ENCODE measurements at regions not wholly inside any gene's neighbourhood (a gene's known extent, or its start where the extent isn't known, plus 50 kb on each side); places are given as distances from the start of the nearest gene placed in this dataset.

DNA sequence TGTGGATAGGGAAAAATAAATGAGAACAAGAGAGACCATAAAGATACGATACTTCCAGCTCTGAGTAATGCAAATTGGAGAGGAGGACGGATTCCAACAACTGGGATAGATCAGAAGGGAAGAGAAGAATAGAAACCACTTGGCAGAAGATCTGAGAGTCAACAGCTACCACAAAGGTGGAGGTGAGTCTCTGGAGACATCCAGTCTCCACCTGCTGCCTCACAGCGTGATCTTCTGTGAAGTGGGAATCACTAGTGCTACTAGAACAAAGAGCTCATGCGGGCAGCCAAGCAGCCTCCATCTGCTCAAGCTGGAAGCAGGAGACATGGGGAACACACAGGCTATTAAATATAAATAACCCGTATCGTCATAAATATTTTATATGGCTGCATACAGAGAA lies 558.5 kb upstream of the CFAP20DC start:
- no peak overlapping the region for H3K27ac ChIP-seq (ENCODE audit: low read length)
- no peaks in the 10 kb centered on the region for H4K20me1 ChIP-seq (ENCODE audit: insufficient read depth)
- H2AFZ ChIP-seq (ENCODE audit: low read depth, low read length), result no peak overlapping the region
- peaks cover 3% of the 10 kb centered on the region for H3K9me3 ChIP-seq (ENCODE audit: low read length)
- no peaks in the 10 kb centered on the region for H3K36me3 ChIP-seq (ENCODE audit: insufficient read depth, low read length)
- H3K4me3 ChIP-seq (ENCODE audit: low read length), result no peak overlapping the region
- H3K4me2 ChIP-seq (ENCODE audit: low read length), result no peak overlapping the region
- H3K79me2 ChIP-seq (replicated peaks; ENCODE audit: insufficient read depth, low read length), result no peaks in the 10 kb centered on the region
- H3K9ac ChIP-seq (ENCODE audit: low read length), result no peak overlapping the region
- TF ChIP-seq RAD21 (conservative IDR thresholded peaks at IDR 0.05), result no peak
- TF ChIP-seq MXI1 (conservative IDR thresholded peaks at IDR 0.05; ENCODE audit: poor library complexity, severe bottlenecking), result no peak
- TF ChIP-seq, protein P1, sequence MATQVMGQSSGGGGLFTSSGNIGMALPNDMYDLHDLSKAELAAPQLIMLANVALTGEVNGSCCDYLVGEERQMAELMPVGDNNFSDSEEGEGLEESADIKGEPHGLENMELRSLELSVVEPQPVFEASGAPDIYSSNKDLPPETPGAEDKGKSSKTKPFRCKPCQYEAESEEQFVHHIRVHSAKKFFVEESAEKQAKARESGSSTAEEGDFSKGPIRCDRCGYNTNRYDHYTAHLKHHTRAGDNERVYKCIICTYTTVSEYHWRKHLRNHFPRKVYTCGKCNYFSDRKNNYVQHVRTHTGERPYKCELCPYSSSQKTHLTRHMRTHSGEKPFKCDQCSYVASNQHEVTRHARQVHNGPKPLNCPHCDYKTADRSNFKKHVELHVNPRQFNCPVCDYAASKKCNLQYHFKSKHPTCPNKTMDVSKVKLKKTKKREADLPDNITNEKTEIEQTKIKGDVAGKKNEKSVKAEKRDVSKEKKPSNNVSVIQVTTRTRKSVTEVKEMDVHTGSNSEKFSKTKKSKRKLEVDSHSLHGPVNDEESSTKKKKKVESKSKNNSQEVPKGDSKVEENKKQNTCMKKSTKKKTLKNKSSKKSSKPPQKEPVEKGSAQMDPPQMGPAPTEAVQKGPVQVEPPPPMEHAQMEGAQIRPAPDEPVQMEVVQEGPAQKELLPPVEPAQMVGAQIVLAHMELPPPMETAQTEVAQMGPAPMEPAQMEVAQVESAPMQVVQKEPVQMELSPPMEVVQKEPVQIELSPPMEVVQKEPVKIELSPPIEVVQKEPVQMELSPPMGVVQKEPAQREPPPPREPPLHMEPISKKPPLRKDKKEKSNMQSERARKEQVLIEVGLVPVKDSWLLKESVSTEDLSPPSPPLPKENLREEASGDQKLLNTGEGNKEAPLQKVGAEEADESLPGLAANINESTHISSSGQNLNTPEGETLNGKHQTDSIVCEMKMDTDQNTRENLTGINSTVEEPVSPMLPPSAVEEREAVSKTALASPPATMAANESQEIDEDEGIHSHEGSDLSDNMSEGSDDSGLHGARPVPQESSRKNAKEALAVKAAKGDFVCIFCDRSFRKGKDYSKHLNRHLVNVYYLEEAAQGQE (IDR thresholded peaks at IDR 0.05; ENCODE audit: borderline replicate concordance), result no peak
- no peak for TF ChIP-seq TAF1 (IDR thresholded peaks at IDR 0.05; ENCODE audit: low read depth)
- H3K27me3 ChIP-seq (ENCODE audit: insufficient read depth, low read depth, low read length), result no peaks in the 10 kb centered on the region
- H3K9me2 ChIP-seq (ENCODE audit: insufficient read depth, low read length), result no peaks in the 10 kb centered on the region
- H3F3A ChIP-seq (ENCODE audit: insufficient read depth, low read length, poor library complexity, severe bottlenecking), result no peaks in the 10 kb centered on the region

DNA sequence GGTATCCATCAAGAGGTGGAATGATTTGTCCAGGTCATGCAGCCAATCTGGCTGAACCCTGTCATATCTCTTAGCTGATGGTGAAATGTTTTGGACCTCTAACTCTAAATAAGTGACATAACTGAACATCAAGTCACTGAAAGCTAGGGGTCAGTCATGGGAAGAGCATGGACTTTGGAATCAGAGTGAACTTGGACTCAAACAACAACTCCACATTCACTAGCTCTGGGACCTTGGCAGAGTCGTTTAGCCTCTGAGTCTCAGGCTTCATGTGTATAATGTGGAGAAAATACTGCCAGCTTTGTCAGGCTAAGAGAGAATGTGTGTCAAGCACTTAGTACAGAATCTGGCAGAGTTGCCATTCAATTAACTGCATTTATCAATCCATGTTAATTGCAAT lies 557.8 kb upstream of the CFAP20DC start:
- Histone ChIP-seq H3K79me2 (replicated peaks; ENCODE audit: insufficient read depth, low read length) (no peaks in the 10 kb centered on the region), H4K20me1 (ENCODE audit: insufficient read depth) (no peaks in the 10 kb centered on the region), H3K27ac (ENCODE audit: low read length) (no peak overlapping the region), H3F3A (ENCODE audit: insufficient read depth, low read length, poor library complexity, severe bottlenecking) (no peaks in the 10 kb centered on the region), H3K36me3 (ENCODE audit: insufficient read depth, low read length) (no peaks in the 10 kb centered on the region), H3K9me2 (ENCODE audit: insufficient read depth, low read length) (no peaks in the 10 kb centered on the region), H3K4me3 (ENCODE audit: low read length) (no peak overlapping the region), H3K9ac (ENCODE audit: low read length) (no peak overlapping the region), H2AFZ (ENCODE audit: low read depth, low read length) (no peak overlapping the region), H3K9me3 (ENCODE audit: low read length) (no peaks in the 10 kb centered on the region), H3K27me3 (ENCODE audit: insufficient read depth, low read depth, low read length) (no peaks in the 10 kb centered on the region), H3K4me2 (ENCODE audit: low read length) (no peak overlapping the region)
- TF ChIP-seq SMC3 (conservative IDR thresholded peaks at IDR 0.05; ENCODE audit: poor library complexity), result no peak

GRCh38 chr3:59606638-59607266 lies 556.9 kb upstream of the CFAP20DC start:
- no peak overlapping the region for H3K27ac ChIP-seq (ENCODE audit: low read length)

More at GRCh38 chr3:59606638-59607266, 556.9 kb upstream of the CFAP20DC start:
- no peaks in the 10 kb centered on the region for H3K9me3 ChIP-seq (ENCODE audit: low read length)
- H4K20me1 ChIP-seq (ENCODE audit: insufficient read depth), result no peaks in the 10 kb centered on the region
- H3F3A ChIP-seq (ENCODE audit: insufficient read depth, low read length, poor library complexity, severe bottlenecking), result no peaks in the 10 kb centered on the region
- no peaks in the 10 kb centered on the region for H3K79me2 ChIP-seq (replicated peaks; ENCODE audit: insufficient read depth, low read length)
- H2AFZ ChIP-seq (ENCODE audit: low read depth, low read length), result no peak overlapping the region
- H3K9ac ChIP-seq (ENCODE audit: low read length), result no peak overlapping the region
- H3K4me2 ChIP-seq (ENCODE audit: low read length), result no peak overlapping the region
- no peaks in the 10 kb centered on the region for H3K36me3 ChIP-seq (ENCODE audit: insufficient read depth, low read length)
- H3K4me3 ChIP-seq (ENCODE audit: low read length), result no peak overlapping the region
- no peaks in the 10 kb centered on the region for H3K9me2 ChIP-seq (ENCODE audit: insufficient read depth, low read length)
- TF ChIP-seq MXI1 (conservative IDR thresholded peaks at IDR 0.05; ENCODE audit: poor library complexity, severe bottlenecking) (no peak), EZH2 (IDR thresholded peaks at IDR 0.05; ENCODE audit: borderline replicate concordance, insufficient read depth, low read length, poor library complexity, severe bottlenecking) (no peak), EP300 (conservative IDR thresholded peaks at IDR 0.05; ENCODE audit: poor library complexity, severe bottlenecking) (no peak), SMC3 (conservative IDR thresholded peaks at IDR 0.05; ENCODE audit: poor library complexity) (no peak)
- no peaks in the 10 kb centered on the region for H3K27me3 ChIP-seq (ENCODE audit: insufficient read depth, low read depth, low read length)

All from neural cell (in vitro differentiated cells).